MM.1S (cell line): ENCODE measurements at regions not wholly inside any gene's neighbourhood (a gene's known extent, or its start where the extent isn't known, plus 50 kb on each side); places are given as distances from the start of the nearest gene placed in this dataset.
"Not testable (repeated sequence)": the region's sequence is repeated elsewhere in the genome, so short reads cannot be mapped to it uniquely, and the experiment has no call there.

Source experiments
- DNase-seq: peaks from one replicate; pipeline ENCODE4 v3.0.0-alpha.2; 2015
- H2AFZ ChIP-seq: fragments of 300-600 bp; sonication (generic); 2 replicates; pipeline ENCODE4 v1.6.0; 2016; ENCODE audit warnings: antibody characterized with exemption, low read length
- H3F3A ChIP-seq: fragments of 300-600 bp; sonication (generic); 2 replicates; pipeline ENCODE4 v1.6.1; 2016; ENCODE audit warnings: mild to moderate bottlenecking, antibody characterized with exemption, low read length, moderate library complexity, mixed read lengths; ENCODE audit not compliant: insufficient read depth
- H3K27ac ChIP-seq: fragments of 300-600 bp; sonication (generic); 2 replicates; pipeline ENCODE4 v1.5.1; 2016; ENCODE audit warnings: mild to moderate bottlenecking, low read length
- H3K27me3 ChIP-seq: fragments of 300-600 bp; sonication (generic); replicated peaks from 2 replicates; pipeline ENCODE4 v1.6.0; 2016; ENCODE audit warnings: low read length; ENCODE audit not compliant: insufficient read depth
- H3K36me3 ChIP-seq: fragments of 300-600 bp; sonication (generic); replicated peaks from 2 replicates; pipeline ENCODE4 v1.6.1; 2016; ENCODE audit warnings: mild to moderate bottlenecking, low read length, mixed read lengths; ENCODE audit not compliant: insufficient read depth
- H3K4me1 ChIP-seq: fragments of 300-600 bp; sonication (generic); 2 replicates; pipeline ENCODE4 v1.6.1; 2016; ENCODE audit warnings: low read length, mixed read lengths
- H3K4me2 ChIP-seq: fragments of 300-600 bp; sonication (generic); 2 replicates; pipeline ENCODE4 v1.6.0; 2016; ENCODE audit warnings: low read depth, low read length
- H3K4me3 ChIP-seq: fragments of 300-600 bp; sonication (generic); 2 replicates; pipeline ENCODE4 v1.5.1; 2016; ENCODE audit warnings: low read length, mixed read lengths
- H3K79me2 ChIP-seq: fragments of 300-600 bp; sonication (generic); 2 replicates; pipeline ENCODE4 v1.6.1; 2016; ENCODE audit warnings: mixed run types, low read length, mixed read lengths
- H3K9ac ChIP-seq: fragments of 300-600 bp; sonication (generic); 2 replicates; pipeline ENCODE4 v1.6.1; 2016; ENCODE audit warnings: low read length, mixed read lengths
- H3K9me2 ChIP-seq: fragments of 300-600 bp; sonication (generic); replicated peaks from 2 replicates; pipeline ENCODE4 v1.6.1; 2016; ENCODE audit warnings: mild to moderate bottlenecking, low read length, mixed read lengths; ENCODE audit not compliant: insufficient read depth
- H3K9me3 ChIP-seq: fragments of 300-600 bp; sonication (generic); replicated peaks from 2 replicates; pipeline ENCODE4 v1.6.1; 2016; ENCODE audit warnings: mild to moderate bottlenecking, low read length, mixed read lengths; ENCODE audit not compliant: insufficient read depth
- H4K20me1 ChIP-seq: fragments of 300-600 bp; sonication (generic); 2 replicates; pipeline ENCODE4 v1.6.1; 2016; ENCODE audit warnings: mild to moderate bottlenecking, low read length, moderate library complexity, mixed read lengths; ENCODE audit not compliant: insufficient read depth
- EZH2 ChIP-seq: fragments of 300-600 bp; sonication (generic); optimal IDR thresholded peaks from 2 replicates; pipeline ENCODE3; 2017; ENCODE audit warnings: low read depth, mild to moderate bottlenecking, antibody characterized with exemption, low read length, mixed read lengths
- EZH2phosphoT487 ChIP-seq: fragments of 300-600 bp; sonication (generic); IDR thresholded peaks from 2 replicates; pipeline ENCODE4 v1.6.1; 2018; ENCODE audit warnings: antibody characterized with exemption, low read length
- TF ChIP-seq, protein P1 (sequence below): fragments of 300-600 bp; sonication (generic); IDR thresholded peaks from 2 replicates; pipeline ENCODE4 v1.5.1; 2016; ENCODE audit warnings: antibody characterized with exemption, low read length, mixed read lengths

DNA sequence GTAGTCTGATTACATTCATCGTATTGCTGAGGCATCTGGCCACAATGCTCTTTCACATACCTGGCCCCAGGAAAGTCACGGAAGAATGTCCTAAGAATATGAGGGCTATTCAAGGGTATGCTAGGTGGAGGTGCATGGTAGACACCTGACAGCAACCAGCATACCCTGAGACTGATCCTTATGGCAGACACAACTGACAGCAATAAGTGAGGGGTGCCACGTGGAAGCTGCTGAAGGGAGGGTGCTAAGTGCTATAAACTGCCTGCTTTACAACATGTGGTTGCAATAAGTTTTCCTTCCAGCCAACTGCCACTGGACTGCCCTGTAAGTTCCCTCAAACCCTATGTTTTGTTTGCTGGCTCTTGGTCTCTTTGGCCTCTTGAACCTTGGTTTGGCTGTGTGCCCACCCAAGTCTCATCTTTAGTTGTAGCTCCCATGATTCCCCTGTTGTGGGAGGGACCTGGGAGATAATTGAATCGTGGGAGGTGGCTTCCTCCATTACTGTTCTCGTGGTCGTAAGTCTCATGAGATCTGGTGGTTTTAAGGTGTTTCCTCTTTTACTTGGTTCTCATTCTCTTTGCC, 201.3 kb upstream of the MOCS1 start:
- Histone ChIP-seq H3K9me3 (no peaks in the 10 kb centered on the region), H3F3A (no peaks in the 10 kb centered on the region), H3K4me2 (no peak overlapping the region), H3K79me2 (no peaks in the 10 kb centered on the region), H2AFZ (no peak overlapping the region), H3K4me3 (no peak overlapping the region), H3K4me1 (no peaks in the 10 kb centered on the region), H3K36me3 (no peaks in the 10 kb centered on the region), H3K9me2 (no peaks in the 10 kb centered on the region), H3K9ac (no peak overlapping the region), H4K20me1 (no peaks in the 10 kb centered on the region), H3K27ac (no peak overlapping the region), H3K27me3 (no peaks in the 10 kb centered on the region)
- TF ChIP-seq, protein P1, sequence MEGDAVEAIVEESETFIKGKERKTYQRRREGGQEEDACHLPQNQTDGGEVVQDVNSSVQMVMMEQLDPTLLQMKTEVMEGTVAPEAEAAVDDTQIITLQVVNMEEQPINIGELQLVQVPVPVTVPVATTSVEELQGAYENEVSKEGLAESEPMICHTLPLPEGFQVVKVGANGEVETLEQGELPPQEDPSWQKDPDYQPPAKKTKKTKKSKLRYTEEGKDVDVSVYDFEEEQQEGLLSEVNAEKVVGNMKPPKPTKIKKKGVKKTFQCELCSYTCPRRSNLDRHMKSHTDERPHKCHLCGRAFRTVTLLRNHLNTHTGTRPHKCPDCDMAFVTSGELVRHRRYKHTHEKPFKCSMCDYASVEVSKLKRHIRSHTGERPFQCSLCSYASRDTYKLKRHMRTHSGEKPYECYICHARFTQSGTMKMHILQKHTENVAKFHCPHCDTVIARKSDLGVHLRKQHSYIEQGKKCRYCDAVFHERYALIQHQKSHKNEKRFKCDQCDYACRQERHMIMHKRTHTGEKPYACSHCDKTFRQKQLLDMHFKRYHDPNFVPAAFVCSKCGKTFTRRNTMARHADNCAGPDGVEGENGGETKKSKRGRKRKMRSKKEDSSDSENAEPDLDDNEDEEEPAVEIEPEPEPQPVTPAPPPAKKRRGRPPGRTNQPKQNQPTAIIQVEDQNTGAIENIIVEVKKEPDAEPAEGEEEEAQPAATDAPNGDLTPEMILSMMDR, result no peak
- TF ChIP-seq EZH2, result no peak
- TF ChIP-seq EZH2phosphoT487, result no peak
- DNase-seq, result no peak

DNA sequence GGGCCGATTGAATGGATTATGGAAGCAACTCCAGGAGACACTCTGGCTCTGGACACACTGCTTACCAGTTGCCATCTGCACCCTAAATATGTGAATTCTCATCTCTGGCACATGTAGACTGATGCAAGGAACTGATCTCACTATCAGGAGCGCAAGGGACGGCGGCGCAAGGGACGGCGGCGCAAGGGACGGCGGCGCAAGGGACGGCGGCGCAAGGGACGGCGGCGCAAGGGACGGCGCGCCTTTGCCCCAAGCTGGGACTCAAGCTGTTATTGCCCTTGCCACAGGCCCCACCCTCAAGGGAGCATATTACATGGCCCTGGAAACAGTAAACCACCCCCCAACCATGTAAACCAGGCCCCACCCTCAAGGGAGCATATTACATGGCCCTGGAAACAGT, 199.7 kb upstream of the MOCS1 start:
- not testable (repeated sequence) for H3K27me3 ChIP-seq, H3F3A ChIP-seq, H3K4me2 ChIP-seq, H3K9me3 ChIP-seq, DNase-seq, H4K20me1 ChIP-seq, H3K4me1 ChIP-seq, H3K9ac ChIP-seq, H2AFZ ChIP-seq, H3K79me2 ChIP-seq, H3K9me2 ChIP-seq, H3K4me3 ChIP-seq, H3K27ac ChIP-seq, H3K36me3 ChIP-seq

DNA sequence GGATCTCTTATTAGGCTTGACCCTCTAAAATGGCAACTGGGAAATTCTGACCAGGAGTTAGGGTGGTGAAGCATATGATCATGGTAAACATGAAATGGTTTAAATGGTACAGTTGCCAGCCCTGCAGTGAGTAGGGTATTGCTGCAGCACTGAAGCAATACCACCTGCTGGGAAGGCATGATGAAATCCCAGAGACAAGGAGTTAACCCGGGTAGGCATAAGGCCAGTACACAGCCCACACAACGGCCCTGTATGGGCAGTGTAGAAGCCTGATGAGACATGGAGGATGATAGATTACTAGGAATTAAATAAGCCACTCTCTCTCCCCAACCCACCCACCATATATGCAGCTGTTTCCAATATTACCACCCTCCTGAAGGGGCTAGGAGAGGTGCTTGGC, 197.4 kb upstream of the MOCS1 start:
- no peak for DNase-seq
- TF ChIP-seq EZH2phosphoT487, result no peak
- no peak for TF ChIP-seq EZH2
- TF ChIP-seq, protein P1, result no peak
- Histone ChIP-seq H2AFZ (no peak overlapping the region), H3K9me2 (no peaks in the 10 kb centered on the region), H3K79me2 (no peaks in the 10 kb centered on the region), H3K4me1 (no peaks in the 10 kb centered on the region), H3K36me3 (no peaks in the 10 kb centered on the region), H3K9me3 (no peaks in the 10 kb centered on the region), H3K9ac (no peak overlapping the region), H4K20me1 (no peaks in the 10 kb centered on the region), H3K27me3 (no peaks in the 10 kb centered on the region), H3F3A (no peaks in the 10 kb centered on the region), H3K4me3 (no peak overlapping the region), H3K27ac (no peak overlapping the region), H3K4me2 (no peak overlapping the region)

DNA sequence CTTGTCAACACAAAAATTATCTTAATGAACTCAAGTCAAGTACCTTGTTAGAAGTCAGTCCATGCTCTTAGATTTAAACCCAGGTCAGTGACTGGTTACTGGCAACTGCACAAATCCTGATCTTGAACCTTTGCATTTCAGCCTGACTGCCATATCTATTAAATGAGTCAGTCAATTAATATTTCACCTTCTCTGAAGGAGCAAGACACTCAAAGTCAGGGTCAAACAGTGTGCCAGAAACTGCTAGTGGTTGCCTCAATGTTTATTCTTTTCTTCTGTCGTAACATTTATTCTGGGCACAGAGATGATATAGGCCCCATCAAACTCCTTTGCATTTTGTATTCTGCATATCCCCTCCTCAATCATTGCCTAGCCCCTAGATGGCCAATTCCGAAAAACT, 193.9 kb upstream of the MOCS1 start:
- Histone ChIP-seq H3K4me3 (no peak overlapping the region), H3K36me3 (no peaks in the 10 kb centered on the region), H2AFZ (no peak overlapping the region), H3K9ac (no peak overlapping the region), H3K79me2 (no peaks in the 10 kb centered on the region), H4K20me1 (no peaks in the 10 kb centered on the region), H3F3A (no peaks in the 10 kb centered on the region), H3K4me2 (no peak overlapping the region), H3K4me1 (no peaks in the 10 kb centered on the region), H3K9me3 (no peaks in the 10 kb centered on the region), H3K9me2 (no peaks in the 10 kb centered on the region), H3K27ac (no peak overlapping the region), H3K27me3 (no peaks in the 10 kb centered on the region)
- TF ChIP-seq EZH2phosphoT487 (no peak), EZH2 (no peak)
- TF ChIP-seq, protein P1, result no peak
- DNase-seq, result no peak
